ENCODE measurements at regions not wholly inside any gene's neighbourhood (a gene's known extent, or its start where the extent isn't known, plus 50 kb on each side); places are given as distances from the start of the nearest gene placed in this dataset.

DNA sequence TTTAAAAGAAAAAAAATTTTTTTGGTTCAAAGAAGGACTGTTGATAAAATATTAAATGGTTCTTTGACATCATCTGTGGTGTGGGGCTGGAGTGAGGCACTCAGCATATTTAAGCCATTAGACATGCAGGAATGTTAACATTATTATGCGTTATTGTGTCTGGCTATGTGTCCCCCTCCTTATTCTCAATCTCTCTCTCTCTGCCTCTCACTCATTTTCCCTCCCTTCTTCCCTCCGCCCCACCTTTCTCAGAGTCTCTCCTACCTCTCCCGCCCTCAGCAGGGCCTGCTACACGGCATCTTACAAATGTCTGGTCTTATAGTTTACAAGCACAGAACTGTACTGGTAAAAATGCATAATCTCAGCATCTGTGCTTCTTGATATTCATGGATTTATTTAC lies 287.8 kb upstream of the TMEM161B start:
- TF ChIP-seq MXI1 (IDR thresholded peaks at IDR 0.05; ENCODE audit: borderline replicate concordance, low read depth, low read length) (no peak), RFX5 (IDR thresholded peaks at IDR 0.05; ENCODE audit: low read depth, low read length) (no peak), POLR2A (IDR thresholded peaks at IDR 0.05; ENCODE audit: low read depth, low read length) (no peak), FOS (IDR thresholded peaks at IDR 0.05; ENCODE audit: low read depth, low read length) (no peak), MAZ (IDR thresholded peaks at IDR 0.05; ENCODE audit: borderline replicate concordance, low read depth, low read length) (no peak), MAFK (IDR thresholded peaks at IDR 0.05; ENCODE audit: low read depth, low read length) (no peak), RAD21 (IDR thresholded peaks at IDR 0.05; ENCODE audit: low read length) (no peak), SMC3 (IDR thresholded peaks at IDR 0.05; ENCODE audit: low read depth, low read length) (no peak), RCOR1 (IDR thresholded peaks at IDR 0.05; ENCODE audit: insufficient replicate concordance, low read length) (no peak), BHLHE40 (IDR thresholded peaks at IDR 0.05; ENCODE audit: low read depth, low read length) (no peak), CEBPB (IDR thresholded peaks at IDR 0.05; ENCODE audit: low read depth, low read length) (no peak)
- TF ChIP-seq, protein P1, sequence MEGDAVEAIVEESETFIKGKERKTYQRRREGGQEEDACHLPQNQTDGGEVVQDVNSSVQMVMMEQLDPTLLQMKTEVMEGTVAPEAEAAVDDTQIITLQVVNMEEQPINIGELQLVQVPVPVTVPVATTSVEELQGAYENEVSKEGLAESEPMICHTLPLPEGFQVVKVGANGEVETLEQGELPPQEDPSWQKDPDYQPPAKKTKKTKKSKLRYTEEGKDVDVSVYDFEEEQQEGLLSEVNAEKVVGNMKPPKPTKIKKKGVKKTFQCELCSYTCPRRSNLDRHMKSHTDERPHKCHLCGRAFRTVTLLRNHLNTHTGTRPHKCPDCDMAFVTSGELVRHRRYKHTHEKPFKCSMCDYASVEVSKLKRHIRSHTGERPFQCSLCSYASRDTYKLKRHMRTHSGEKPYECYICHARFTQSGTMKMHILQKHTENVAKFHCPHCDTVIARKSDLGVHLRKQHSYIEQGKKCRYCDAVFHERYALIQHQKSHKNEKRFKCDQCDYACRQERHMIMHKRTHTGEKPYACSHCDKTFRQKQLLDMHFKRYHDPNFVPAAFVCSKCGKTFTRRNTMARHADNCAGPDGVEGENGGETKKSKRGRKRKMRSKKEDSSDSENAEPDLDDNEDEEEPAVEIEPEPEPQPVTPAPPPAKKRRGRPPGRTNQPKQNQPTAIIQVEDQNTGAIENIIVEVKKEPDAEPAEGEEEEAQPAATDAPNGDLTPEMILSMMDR (conservative IDR thresholded peaks at IDR 0.05; ENCODE audit: low read depth, low read length): no peak
- TF ChIP-seq, protein P2, sequence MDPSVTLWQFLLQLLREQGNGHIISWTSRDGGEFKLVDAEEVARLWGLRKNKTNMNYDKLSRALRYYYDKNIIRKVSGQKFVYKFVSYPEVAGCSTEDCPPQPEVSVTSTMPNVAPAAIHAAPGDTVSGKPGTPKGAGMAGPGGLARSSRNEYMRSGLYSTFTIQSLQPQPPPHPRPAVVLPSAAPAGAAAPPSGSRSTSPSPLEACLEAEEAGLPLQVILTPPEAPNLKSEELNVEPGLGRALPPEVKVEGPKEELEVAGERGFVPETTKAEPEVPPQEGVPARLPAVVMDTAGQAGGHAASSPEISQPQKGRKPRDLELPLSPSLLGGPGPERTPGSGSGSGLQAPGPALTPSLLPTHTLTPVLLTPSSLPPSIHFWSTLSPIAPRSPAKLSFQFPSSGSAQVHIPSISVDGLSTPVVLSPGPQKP (IDR thresholded peaks at IDR 0.05; ENCODE audit: borderline replicate concordance, low read depth, low read length): no peak
- TF ChIP-seq, protein P3, sequence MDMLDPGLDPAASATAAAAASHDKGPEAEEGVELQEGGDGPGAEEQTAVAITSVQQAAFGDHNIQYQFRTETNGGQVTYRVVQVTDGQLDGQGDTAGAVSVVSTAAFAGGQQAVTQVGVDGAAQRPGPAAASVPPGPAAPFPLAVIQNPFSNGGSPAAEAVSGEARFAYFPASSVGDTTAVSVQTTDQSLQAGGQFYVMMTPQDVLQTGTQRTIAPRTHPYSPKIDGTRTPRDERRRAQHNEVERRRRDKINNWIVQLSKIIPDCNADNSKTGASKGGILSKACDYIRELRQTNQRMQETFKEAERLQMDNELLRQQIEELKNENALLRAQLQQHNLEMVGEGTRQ (IDR thresholded peaks at IDR 0.05; ENCODE audit: low read depth, low read length): no peak

Data from IMR-90 (cell line).